A673 (cell line): ENCODE measurements at regions not wholly inside any gene's neighbourhood (a gene's known extent, or its start where the extent isn't known, plus 50 kb on each side); places are given as distances from the start of the nearest gene placed in this dataset.

Experiments used
- BruUV-seq: library from RNA; stranded (reverse); fragments of 400-500 nt; replicated peaks from 2 replicates; lab custom pipeline; 2021; lab: Mats Ljungman, UMichigan
- CTCF ChIA-PET: fragments of 300-600 bp; sonication (Branson Sonifier 250); formaldehyde crosslinking; loops from one replicate; lab custom pipeline; 2022; ENCODE audit warnings: antibody characterized with exemption; lab: Charles Lee
- POLR2A ChIA-PET: fragments of 300-600 bp; sonication (Branson Sonifier 250); formaldehyde crosslinking; loops from one replicate; lab custom pipeline; 2022; ENCODE audit warnings: antibody characterized with exemption; ENCODE audit not compliant: low non-redundant PET; lab: Charles Lee
- DNase-seq: peaks from one replicate; pipeline ENCODE4 v3.0.0-alpha.2; 2015; ENCODE audit warnings: low spot score
- H3K27ac ChIP-seq: fragments of 200-600 bp; sonication (generic); 2 replicates; pipeline ENCODE4 v1.5.1; 2016; ENCODE audit warnings: mixed run types, low read depth, mild to moderate bottlenecking, mixed read lengths, antibody characterized with exemption, low read length; ENCODE audit not compliant: poor library complexity, severe bottlenecking
- H3K27me3 ChIP-seq: fragments of 200-600 bp; sonication (generic); replicated peaks from 2 replicates; pipeline ENCODE4 v1.6.1; 2017; ENCODE audit warnings: mixed run types, low read depth, mild to moderate bottlenecking, mixed read lengths, antibody characterized with exemption, low read length; ENCODE audit not compliant: insufficient read depth, poor library complexity
- H3K36me3 ChIP-seq: fragments of 200-600 bp; sonication (generic); 2 replicates; pipeline ENCODE4 v1.6.1; 2016; ENCODE audit warnings: mixed run types, mild to moderate bottlenecking, mixed read lengths, antibody characterized with exemption, low read length; ENCODE audit not compliant: insufficient read depth, poor library complexity, severe bottlenecking
- H3K4me1 ChIP-seq: fragments of 200-600 bp; sonication (generic); 2 replicates; pipeline ENCODE4 v1.6.1; 2017; ENCODE audit warnings: mixed run types, mild to moderate bottlenecking, mixed read lengths, antibody characterized with exemption, low read length; ENCODE audit not compliant: insufficient read depth, poor library complexity, severe bottlenecking
- H3K4me3 ChIP-seq: fragments of 200-600 bp; sonication (generic); 2 replicates; pipeline ENCODE4 v1.5.1; 2016; ENCODE audit warnings: low read depth, mixed run types, mild to moderate bottlenecking, mixed read lengths, low read length; ENCODE audit not compliant: poor library complexity, severe bottlenecking
- H3K9me3 ChIP-seq: fragments of 200-600 bp; sonication (generic); 2 replicates; pipeline ENCODE4 v1.6.1; 2016; ENCODE audit warnings: mixed run types, low read depth, mild to moderate bottlenecking, mixed read lengths, antibody characterized with exemption, low read length; ENCODE audit not compliant: poor library complexity, severe bottlenecking
- CTCF ChIP-seq: fragments of 300-800, 200-600 bp; sonication (generic); conservative IDR thresholded peaks from 2 replicates; pipeline ENCODE4 v1.5.1; 2017; ENCODE audit warnings: low read depth, mild to moderate bottlenecking, antibody characterized with exemption, low read length, moderate library complexity, mixed read lengths
- EZH2 ChIP-seq: fragments of 200-600 bp; sonication (generic); IDR thresholded peaks from 2 replicates; pipeline ENCODE4 v1.6.1; 2017; ENCODE audit warnings: borderline replicate concordance, low read depth, mild to moderate bottlenecking, mixed read lengths, antibody characterized with exemption, low read length; ENCODE audit not compliant: poor library complexity, severe bottlenecking
- intact Hi-C: fragments of 100-400 bp; cut with micrococcal nuclease; formaldehyde crosslinking; loops from one replicate; pipeline ENCODE4 v1.10.0; 2022; ENCODE audit not compliant: unreplicated experiment

GRCh38 chr19:30669329-30670010 is 297.3 kb downstream of the ZNF536 start:
- peak; percentile 88 for DNase-seq
- H3K4me3 ChIP-seq: peak overlapping the region; percentile 47

GRCh38 chr19:30668521-30669155 is 296.5 kb downstream of the ZNF536 start:
- ChIA-PET CTCF (interaction anchor here (2.1 kb wide), 1 partner anchor 15 kb away, joined by 15 read pairs; no protein-coding TSS in a partner anchor), POLR2A (no interaction called here)
- Histone ChIP-seq H3K27me3 (no peaks in the 10 kb centered on the region), H3K36me3 (no peaks in the 10 kb centered on the region), H3K9me3 (no peaks in the 10 kb centered on the region), H3K4me3 (no peak overlapping the region), H3K4me1 (peaks cover 19% of the 10 kb centered on the region), H3K27ac (no peak overlapping the region)
- no peak for TF ChIP-seq EZH2
- TF ChIP-seq CTCF: no peak
- intact Hi-C loops: loop anchor here (5.0 kb wide), 1 partner anchor 334 kb away; no protein-coding TSS in a partner anchor
- no TSS peak for BruUV-seq
- no peak for DNase-seq

More at GRCh38 chr19:30669329-30670010, 297.3 kb downstream of the ZNF536 start:
- Histone ChIP-seq H3K36me3 (no peaks in the 10 kb centered on the region), H3K27ac (peak overlapping the region; percentile 71), H3K4me1 (peaks cover 11% of the 10 kb centered on the region), H3K9me3 (no peaks in the 10 kb centered on the region), H3K27me3 (no peaks in the 10 kb centered on the region)
- TF ChIP-seq EZH2 (no peak), CTCF (peak; percentile 98)
- POLR2A ChIA-PET: interaction anchor here (0.5 kb wide), 1 partner anchor 1882 kb away, joined by 9 read pairs; no protein-coding TSS in a partner anchor
- CTCF ChIA-PET: interaction anchor here (0.6 to 2.1 kb wide), 7 partner anchors 14 to 1820 kb away, joined by 3 to 15 read pairs (median 5); no protein-coding TSS in a partner anchor
- BruUV-seq: no TSS peak
- intact Hi-C loops: loop anchor here (5.0 kb wide), 1 partner anchor 333 kb away; no protein-coding TSS in a partner anchor

- POLR2A ChIA-PET: no interaction called here
- Histone ChIP-seq H3K9me3 (no peaks in the 10 kb centered on the region), H3K27ac (no peak overlapping the region), H3K4me3 (no peak overlapping the region), H3K4me1 (peaks cover 28% of the 10 kb centered on the region), H3K36me3 (no peaks in the 10 kb centered on the region), H3K27me3 (no peaks in the 10 kb centered on the region)
- DNase-seq: no peak
- CTCF ChIA-PET: interaction anchor here (0.7 to 0.8 kb wide), 2 partner anchors 962 to 1556 kb away, joined by 3 to 4 read pairs; no protein-coding TSS in a partner anchor
- TF ChIP-seq EZH2 (no peak), CTCF (no peak)
- intact Hi-C loops: loop anchor here (5.0 kb wide), 1 partner anchor 335 kb away; no protein-coding TSS in a partner anchor
- BruUV-seq: no TSS peak
Measured at GRCh38 chr19:30667746-30668145, 295.6 kb downstream of the ZNF536 start.
